GM12892 (cell line): ENCODE measurements at regions not wholly inside any gene's neighbourhood (a gene's known extent, or its start where the extent isn't known, plus 50 kb on each side); places are given as distances from the start of the nearest gene placed in this dataset.

Source experiments
- DNase-seq: peaks from one replicate; pipeline ENCODE4 v3.0.0; 2011; ENCODE audit not compliant: insufficient read length
- FAIRE-seq: peaks from 2 replicates; lab custom pipeline; 2011; peaks lifted over from hg19 to GRCh38; lab: Jason Lieb, UNC
- POLR2A ChIP-seq: IDR thresholded peaks from 2 replicates; pipeline ENCODE4 v1.6.1; 2011; ENCODE audit warnings: low read depth, low read length, control low read depth
- POLR2AphosphoS5 ChIP-seq: IDR thresholded peaks from 2 replicates; pipeline ENCODE4 v1.6.1; 2011; ENCODE audit warnings: low read depth, low read length, control low read depth
- TAF1 ChIP-seq: IDR thresholded peaks from 2 replicates; pipeline ENCODE4 v1.6.1; 2011; ENCODE audit warnings: low read depth, mild to moderate bottlenecking, control low read depth, low read length, borderline replicate concordance

GRCh38 chr11:116302756-116303155, 470.0 kb downstream of the BUD13 start:
- no peak for FAIRE-seq
- DNase-seq, result no peak
- TF ChIP-seq POLR2A, result no peak
- no peak for TF ChIP-seq POLR2AphosphoS5
- no peak for TF ChIP-seq TAF1

GRCh38 chr11:116301141-116301540, 471.6 kb downstream of the BUD13 start:
- TF ChIP-seq TAF1, result no peak
- TF ChIP-seq POLR2AphosphoS5, result no peak
- FAIRE-seq (no peak), DNase-seq (no peak)

GRCh38 chr11:116300232-116300631, 472.6 kb downstream of the BUD13 start:
- FAIRE-seq (no peak), DNase-seq (no peak)
- TF ChIP-seq TAF1, result no peak
- TF ChIP-seq POLR2A, result no peak
- TF ChIP-seq POLR2AphosphoS5, result no peak

- no peak for TF ChIP-seq POLR2AphosphoS5
- TF ChIP-seq POLR2A, result no peak
- TF ChIP-seq TAF1, result no peak
Measured at GRCh38 chr11:116294630-116295029, 478.2 kb downstream of the BUD13 start.

GRCh38 chr11:116287866-116288265, 484.9 kb downstream of the BUD13 start:
- no peak for DNase-seq
- no peak for FAIRE-seq
- no peak for TF ChIP-seq TAF1
- TF ChIP-seq POLR2A, result no peak
- no peak for TF ChIP-seq POLR2AphosphoS5

More at GRCh38 chr11:116294630-116295029, 478.2 kb downstream of the BUD13 start:
- DNase-seq, result no peak
- no peak for FAIRE-seq

GRCh38 chr11:116285026-116285425, 487.8 kb downstream of the BUD13 start:
- FAIRE-seq (no peak), DNase-seq (no peak)
- no peak for TF ChIP-seq POLR2AphosphoS5
- no peak for TF ChIP-seq TAF1
- TF ChIP-seq POLR2A, result no peak

GRCh38 chr11:116283300-116283699, 489.5 kb downstream of the BUD13 start:
- no peak for DNase-seq
- no peak for FAIRE-seq
- TF ChIP-seq POLR2A (no peak), POLR2AphosphoS5 (no peak), TAF1 (no peak)

GRCh38 chr11:116282481-116282880, 490.3 kb downstream of the BUD13 start:
- DNase-seq, result no peak
- no peak for FAIRE-seq
- no peak for TF ChIP-seq POLR2AphosphoS5
- TF ChIP-seq POLR2A, result no peak
- TF ChIP-seq TAF1, result no peak

GRCh38 chr11:116281173-116282160, 491.3 kb downstream of the BUD13 start:
- DNase-seq (no peak), FAIRE-seq (no peak)
- TF ChIP-seq POLR2A, result no peak
- no peak for TF ChIP-seq POLR2AphosphoS5
- no peak for TF ChIP-seq TAF1

GRCh38 chr11:116279511-116279910, 493.3 kb downstream of the BUD13 start:
- FAIRE-seq, result no peak
- no peak for DNase-seq
- TF ChIP-seq POLR2A (no peak), TAF1 (no peak), POLR2AphosphoS5 (no peak)

GRCh38 chr11:116278076-116278475, 494.7 kb downstream of the BUD13 start:
- DNase-seq (no peak), FAIRE-seq (no peak)
- no peak for TF ChIP-seq POLR2AphosphoS5
